Neural crest cell (in vitro differentiated cells): ENCODE measurements at regions not wholly inside any gene's neighbourhood (a gene's known extent, or its start where the extent isn't known, plus 50 kb on each side); places are given as distances from the start of the nearest gene placed in this dataset.

ENCODE experiments used
- DNase-seq: peaks from one replicate; pipeline ENCODE4 v3.0.0; 2021; ENCODE audit warnings: low read depth, mixed read lengths, low spot score
- H3K27ac Mint-ChIP-seq: one replicate; pipeline ENCODE4 v1.8.0; 2021; ENCODE audit warnings: mild to moderate bottlenecking, mixed read lengths; ENCODE audit not compliant: unreplicated experiment
- H3K27me3 Mint-ChIP-seq: 2 replicates; pipeline ENCODE4 v1.8.0; 2021; ENCODE audit warnings: low read depth, mild to moderate bottlenecking, mixed read lengths
- H3K36me3 Mint-ChIP-seq: 2 replicates; pipeline ENCODE4 v1.8.0; 2021; ENCODE audit warnings: low read depth, mild to moderate bottlenecking, mixed read lengths
- H3K4me1 Mint-ChIP-seq: 2 replicates; pipeline ENCODE4 v1.8.0; 2021; ENCODE audit warnings: mixed read lengths
- H3K4me3 Mint-ChIP-seq: one replicate; pipeline ENCODE4 v1.8.0; 2021; ENCODE audit warnings: mild to moderate bottlenecking, mixed read lengths
- H3K9me3 Mint-ChIP-seq: 2 replicates; pipeline ENCODE4 v1.8.0; 2021; ENCODE audit warnings: mixed read lengths
- TF ChIP-seq, protein P1 (sequence below): fragments of 200-600 bp; sonication (generic); conservative IDR thresholded peaks from 2 replicates; pipeline ENCODE4 v1.5.0; 2021; ENCODE audit warnings: antibody characterized with exemption, mild to moderate bottlenecking

- Mint-ChIP-seq H3K9me3 (no peaks in the 10 kb centered on the region), H3K27ac (no peak overlapping the region), H3K27me3 (no peaks in the 10 kb centered on the region), H3K4me1 (peaks cover 24% of the 10 kb centered on the region), H3K4me3 (no peak overlapping the region), H3K36me3 (no peaks in the 10 kb centered on the region)
- no peak for DNase-seq
- TF ChIP-seq, protein P1, sequence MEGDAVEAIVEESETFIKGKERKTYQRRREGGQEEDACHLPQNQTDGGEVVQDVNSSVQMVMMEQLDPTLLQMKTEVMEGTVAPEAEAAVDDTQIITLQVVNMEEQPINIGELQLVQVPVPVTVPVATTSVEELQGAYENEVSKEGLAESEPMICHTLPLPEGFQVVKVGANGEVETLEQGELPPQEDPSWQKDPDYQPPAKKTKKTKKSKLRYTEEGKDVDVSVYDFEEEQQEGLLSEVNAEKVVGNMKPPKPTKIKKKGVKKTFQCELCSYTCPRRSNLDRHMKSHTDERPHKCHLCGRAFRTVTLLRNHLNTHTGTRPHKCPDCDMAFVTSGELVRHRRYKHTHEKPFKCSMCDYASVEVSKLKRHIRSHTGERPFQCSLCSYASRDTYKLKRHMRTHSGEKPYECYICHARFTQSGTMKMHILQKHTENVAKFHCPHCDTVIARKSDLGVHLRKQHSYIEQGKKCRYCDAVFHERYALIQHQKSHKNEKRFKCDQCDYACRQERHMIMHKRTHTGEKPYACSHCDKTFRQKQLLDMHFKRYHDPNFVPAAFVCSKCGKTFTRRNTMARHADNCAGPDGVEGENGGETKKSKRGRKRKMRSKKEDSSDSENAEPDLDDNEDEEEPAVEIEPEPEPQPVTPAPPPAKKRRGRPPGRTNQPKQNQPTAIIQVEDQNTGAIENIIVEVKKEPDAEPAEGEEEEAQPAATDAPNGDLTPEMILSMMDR: no peak
Observed at GRCh38 chr9:111099199-111100008, 61.1 kb upstream of the LPAR1 start.

GRCh38 chr9:111098093-111098492 is 59.8 kb upstream of the LPAR1 start:
- Mint-ChIP-seq H3K27me3 (no peaks in the 10 kb centered on the region), H3K36me3 (no peaks in the 10 kb centered on the region), H3K9me3 (no peaks in the 10 kb centered on the region), H3K4me3 (no peak overlapping the region), H3K27ac (no peak overlapping the region), H3K4me1 (peaks cover 26% of the 10 kb centered on the region)
- no peak for DNase-seq
- TF ChIP-seq, protein P1: no peak

GRCh38 chr9:111096051-111096450 is 57.8 kb upstream of the LPAR1 start:
- H3K4me3 Mint-ChIP-seq: no peak overlapping the region
- peaks cover 2% of the 10 kb centered on the region for H3K9me3 Mint-ChIP-seq
- TF ChIP-seq, protein P1: no peak
- H3K27ac Mint-ChIP-seq: no peak overlapping the region
- no peaks in the 10 kb centered on the region for H3K27me3 Mint-ChIP-seq
- no peaks in the 10 kb centered on the region for H3K36me3 Mint-ChIP-seq
- no peak for DNase-seq
- H3K4me1 Mint-ChIP-seq: peaks cover 26% of the 10 kb centered on the region

DNA sequence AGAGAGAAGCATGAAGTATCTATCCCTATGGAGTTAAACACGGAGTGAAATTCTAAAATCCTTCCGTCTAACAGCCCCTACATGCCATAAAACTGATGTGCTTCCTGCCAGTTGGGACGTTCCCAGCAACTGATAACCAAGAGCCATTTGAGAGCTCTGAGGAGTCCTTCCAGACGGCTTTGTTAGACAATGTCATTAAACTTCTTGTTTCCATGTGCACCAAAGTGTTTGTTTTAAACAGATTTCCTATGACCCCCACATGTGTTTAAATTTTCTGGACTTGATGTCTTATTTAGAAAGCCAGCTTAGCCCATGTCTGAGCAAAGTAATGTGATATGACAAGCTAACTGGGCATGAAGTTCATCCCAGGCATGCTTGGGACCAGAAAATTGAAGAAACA is 57.2 kb upstream of the LPAR1 start:
- Mint-ChIP-seq H3K4me3 (no peak overlapping the region), H3K4me1 (peaks cover 26% of the 10 kb centered on the region), H3K27me3 (no peaks in the 10 kb centered on the region), H3K36me3 (no peaks in the 10 kb centered on the region), H3K9me3 (peaks cover 2% of the 10 kb centered on the region), H3K27ac (no peak overlapping the region)
- TF ChIP-seq, protein P1: no peak
- DNase-seq: no peak

GRCh38 chr9:111094958-111095357 is 56.7 kb upstream of the LPAR1 start:
- Mint-ChIP-seq H3K9me3 (peaks cover 2% of the 10 kb centered on the region), H3K27me3 (no peaks in the 10 kb centered on the region), H3K4me1 (peaks cover 22% of the 10 kb centered on the region), H3K4me3 (no peak overlapping the region), H3K27ac (no peak overlapping the region), H3K36me3 (no peaks in the 10 kb centered on the region)
- no peak for DNase-seq
- TF ChIP-seq, protein P1: no peak
